ENCODE measurements at regions not wholly inside any gene's neighbourhood (a gene's known extent, or its start where the extent isn't known, plus 50 kb on each side); places are given as distances from the start of the nearest gene placed in this dataset.

GRCh38 chr10:74775099-74775498 lies 51.3 kb upstream of the KAT6B start:
- TF ChIP-seq CTCF (IDR thresholded peaks at IDR 0.05) (no peak), EZH2phosphoT487 (IDR thresholded peaks at IDR 0.05) (no peak)

All from neural progenitor cell (in vitro differentiated cells).